ENCODE measurements at regions not wholly inside any gene's neighbourhood (a gene's known extent, or its start where the extent isn't known, plus 50 kb on each side); places are given as distances from the start of the nearest gene placed in this dataset.

DNA sequence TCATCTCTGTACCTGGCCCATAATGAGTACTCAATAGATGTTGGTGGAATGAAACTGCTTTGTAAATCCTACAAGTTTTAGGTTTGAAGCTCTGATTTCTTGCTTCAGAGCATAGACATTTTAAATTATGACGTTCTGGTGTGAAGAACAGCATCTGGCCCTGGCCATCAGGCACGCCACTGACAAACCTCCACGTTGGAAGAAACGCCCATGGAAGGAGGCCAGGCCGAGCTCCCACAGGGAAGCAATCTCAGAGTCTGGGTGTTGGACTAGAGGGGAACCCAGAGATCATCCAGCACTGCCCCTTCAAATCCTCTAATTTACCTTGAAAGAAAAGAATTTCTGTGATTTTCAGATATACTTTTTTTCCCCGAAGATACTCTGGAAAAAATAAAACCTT lies 328.1 kb upstream of the RGMA start:
- no peak overlapping the region for H3K27ac ChIP-seq (ENCODE audit: low read depth in 2 of 2, low read length in 1 of 2)
- H3K4me3 ChIP-seq (ENCODE audit: low read depth in 1 of 2, low read length in 2 of 2), result no peak overlapping the region
- H3K36me3 ChIP-seq (ENCODE audit: control insufficient read depth in 2 of 2, insufficient read depth in 2 of 2, low read length in 1 of 2), result no peaks in the 10 kb centered on the region
- H3K9me3 ChIP-seq (ENCODE audit: control insufficient read depth in 2 of 2, insufficient read depth in 1 of 2, low read depth in 1 of 2, low read length in 1 of 2), result no peaks in the 10 kb centered on the region
- 73 to 79% methylated on average over 6 of the region's 6 CpGs for WGBS, 2 donors
- no peaks in the 10 kb centered on the region for H3K27me3 ChIP-seq (ENCODE audit: control insufficient read depth in 1 of 2, insufficient read depth in 2 of 2, low read length in 2 of 2)
- H3K4me1 ChIP-seq (ENCODE audit: control insufficient read depth in 2 of 2, insufficient read depth in 2 of 2, low read length in 1 of 2), result peaks cover 0 to 10% of the 10 kb centered on the region in 2 donors

DNA sequence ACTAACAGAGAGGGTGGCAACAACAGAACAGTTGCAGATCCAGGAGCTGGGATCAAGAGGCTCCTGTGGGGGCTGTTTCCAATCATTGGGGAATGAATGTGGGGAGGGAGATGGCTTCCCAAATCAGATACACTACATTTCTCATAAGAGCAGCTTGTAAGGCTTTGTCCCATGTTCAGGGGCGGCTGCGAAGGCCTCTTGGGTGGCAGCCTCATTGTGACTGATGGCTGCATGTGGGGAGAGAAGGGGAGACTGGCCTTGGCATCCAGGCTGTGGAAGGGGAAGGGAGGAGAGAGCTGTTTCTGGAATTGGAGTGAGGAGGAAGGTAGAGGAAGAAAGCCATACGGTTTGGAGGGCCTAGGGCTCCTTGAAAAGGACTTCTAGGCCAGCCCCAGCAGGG lies 326.6 kb upstream of the RGMA start:
- Histone ChIP-seq H3K27me3 (ENCODE audit: control insufficient read depth in 1 of 2, insufficient read depth in 2 of 2, low read length in 2 of 2) (no peaks in the 10 kb centered on the region), H3K9me3 (ENCODE audit: control insufficient read depth in 2 of 2, insufficient read depth in 1 of 2, low read depth in 1 of 2, low read length in 1 of 2) (peaks cover 0 to 2% of the 10 kb centered on the region in 2 donors)
- 86 to 92% methylated on average over 3 of the region's 3 CpGs for WGBS, 2 donors

GRCh38 chr15:93414576-93415231 lies 325.7 kb upstream of the RGMA start:
- no peak overlapping the region for H3K27ac ChIP-seq (ENCODE audit: low read depth in 2 of 2, low read length in 1 of 2)
- no peaks in the 10 kb centered on the region for H3K36me3 ChIP-seq (ENCODE audit: control insufficient read depth in 2 of 2, insufficient read depth in 2 of 2, low read length in 1 of 2)
- WGBS, 2 donors, result 87 to 89% methylated on average over 11 of the region's 11 CpGs
- H3K4me1 ChIP-seq (ENCODE audit: control insufficient read depth in 2 of 2, insufficient read depth in 2 of 2, low read length in 1 of 2), result peaks cover 0 to 10% of the 10 kb centered on the region in 2 donors
- H3K27me3 ChIP-seq (ENCODE audit: control insufficient read depth in 1 of 2, insufficient read depth in 2 of 2, low read length in 2 of 2), result no peaks in the 10 kb centered on the region
- no peak overlapping the region for H3K4me3 ChIP-seq (ENCODE audit: low read depth in 1 of 2, low read length in 2 of 2)
- H3K9me3 ChIP-seq (ENCODE audit: control insufficient read depth in 2 of 2, insufficient read depth in 1 of 2, low read depth in 1 of 2, low read length in 1 of 2), result peaks cover 0 to 2% of the 10 kb centered on the region in 2 donors

More for the DNA sequence above, 326.6 kb upstream of the RGMA start:
- Histone ChIP-seq H3K4me3 (ENCODE audit: low read depth in 1 of 2, low read length in 2 of 2) (no peak overlapping the region), H3K27ac (ENCODE audit: low read depth in 2 of 2, low read length in 1 of 2) (no peak overlapping the region), H3K36me3 (ENCODE audit: control insufficient read depth in 2 of 2, insufficient read depth in 2 of 2, low read length in 1 of 2) (no peaks in the 10 kb centered on the region), H3K4me1 (ENCODE audit: control insufficient read depth in 2 of 2, insufficient read depth in 2 of 2, low read length in 1 of 2) (peaks cover 0 to 10% of the 10 kb centered on the region in 2 donors)

GRCh38 chr15:93413745-93414144 lies 324.7 kb upstream of the RGMA start:
- WGBS, 2 donors, result 54 to 63% methylated on average over 10 of the region's 10 CpGs
- peaks cover 0 to 2% of the 10 kb centered on the region in 2 donors for H3K9me3 ChIP-seq (ENCODE audit: control insufficient read depth in 2 of 2, insufficient read depth in 1 of 2, low read depth in 1 of 2, low read length in 1 of 2)
- H3K27me3 ChIP-seq (ENCODE audit: control insufficient read depth in 1 of 2, insufficient read depth in 2 of 2, low read length in 2 of 2), result no peaks in the 10 kb centered on the region
- H3K36me3 ChIP-seq (ENCODE audit: control insufficient read depth in 2 of 2, insufficient read depth in 2 of 2, low read length in 1 of 2), result no peaks in the 10 kb centered on the region
- no peak overlapping the region for H3K4me3 ChIP-seq (ENCODE audit: low read depth in 1 of 2, low read length in 2 of 2)
- peaks cover 0 to 10% of the 10 kb centered on the region in 2 donors for H3K4me1 ChIP-seq (ENCODE audit: control insufficient read depth in 2 of 2, insufficient read depth in 2 of 2, low read length in 1 of 2)
- H3K27ac ChIP-seq (ENCODE audit: low read depth in 2 of 2, low read length in 1 of 2), result no peak overlapping the region

- Histone ChIP-seq H3K4me1 (ENCODE audit: control insufficient read depth in 2 of 2, insufficient read depth in 2 of 2, low read length in 1 of 2) (no peaks in the 10 kb centered on the region), H3K9me3 (ENCODE audit: control insufficient read depth in 2 of 2, insufficient read depth in 1 of 2, low read depth in 1 of 2, low read length in 1 of 2) (peaks cover 0 to 3% of the 10 kb centered on the region in 2 donors), H3K4me3 (ENCODE audit: low read depth in 1 of 2, low read length in 2 of 2) (no peak overlapping the region), H3K27ac (ENCODE audit: low read depth in 2 of 2, low read length in 1 of 2) (no peak overlapping the region), H3K36me3 (ENCODE audit: control insufficient read depth in 2 of 2, insufficient read depth in 2 of 2, low read length in 1 of 2) (no peaks in the 10 kb centered on the region), H3K27me3 (ENCODE audit: control insufficient read depth in 1 of 2, insufficient read depth in 2 of 2, low read length in 2 of 2) (no peaks in the 10 kb centered on the region)
- 73 to 74% methylated on average over 3 of the region's 3 CpGs for WGBS, 2 donors
Measured at GRCh38 chr15:93399121-93399520, 310.1 kb upstream of the RGMA start.

GRCh38 chr15:93389211-93389610 lies 300.2 kb upstream of the RGMA start:
- WGBS, 2 donors, result 65 to 74% methylated on average over 5 of the region's 5 CpGs
- Histone ChIP-seq H3K4me3 (ENCODE audit: low read depth in 1 of 2, low read length in 2 of 2) (no peak overlapping the region), H3K36me3 (ENCODE audit: control insufficient read depth in 2 of 2, insufficient read depth in 2 of 2, low read length in 1 of 2) (no peaks in the 10 kb centered on the region)

GRCh38 chr15:93384886-93385285 lies 295.9 kb upstream of the RGMA start:
- Histone ChIP-seq H3K27me3 (ENCODE audit: control insufficient read depth in 1 of 2, insufficient read depth in 2 of 2, low read length in 2 of 2) (no peaks in the 10 kb centered on the region), H3K4me1 (ENCODE audit: control insufficient read depth in 2 of 2, insufficient read depth in 2 of 2, low read length in 1 of 2) (no peaks in the 10 kb centered on the region), H3K4me3 (ENCODE audit: low read depth in 1 of 2, low read length in 2 of 2) (no peak overlapping the region), H3K27ac (ENCODE audit: low read depth in 2 of 2, low read length in 1 of 2) (no peak overlapping the region), H3K9me3 (ENCODE audit: control insufficient read depth in 2 of 2, insufficient read depth in 1 of 2, low read depth in 1 of 2, low read length in 1 of 2) (no peaks in the 10 kb centered on the region), H3K36me3 (ENCODE audit: control insufficient read depth in 2 of 2, insufficient read depth in 2 of 2, low read length in 1 of 2) (no peaks in the 10 kb centered on the region)
- WGBS, 2 donors, result 85 to 88% methylated on average over 2 of the region's 2 CpGs

More at GRCh38 chr15:93389211-93389610, 300.2 kb upstream of the RGMA start:
- Histone ChIP-seq H3K27ac (ENCODE audit: low read depth in 2 of 2, low read length in 1 of 2) (no peak overlapping the region), H3K9me3 (ENCODE audit: control insufficient read depth in 2 of 2, insufficient read depth in 1 of 2, low read depth in 1 of 2, low read length in 1 of 2) (no peaks in the 10 kb centered on the region), H3K27me3 (ENCODE audit: control insufficient read depth in 1 of 2, insufficient read depth in 2 of 2, low read length in 2 of 2) (no peaks in the 10 kb centered on the region), H3K4me1 (ENCODE audit: control insufficient read depth in 2 of 2, insufficient read depth in 2 of 2, low read length in 1 of 2) (no peaks in the 10 kb centered on the region)

- no peaks in the 10 kb centered on the region for H3K27me3 ChIP-seq (ENCODE audit: control insufficient read depth in 1 of 2, insufficient read depth in 2 of 2, low read length in 2 of 2)
- no peak overlapping the region for H3K4me3 ChIP-seq (ENCODE audit: low read depth in 1 of 2, low read length in 2 of 2)
- H3K9me3 ChIP-seq (ENCODE audit: control insufficient read depth in 2 of 2, insufficient read depth in 1 of 2, low read depth in 1 of 2, low read length in 1 of 2), result no peaks in the 10 kb centered on the region
- H3K27ac ChIP-seq (ENCODE audit: low read depth in 2 of 2, low read length in 1 of 2), result no peak overlapping the region
- H3K36me3 ChIP-seq (ENCODE audit: control insufficient read depth in 2 of 2, insufficient read depth in 2 of 2, low read length in 1 of 2), result no peaks in the 10 kb centered on the region
- 37 to 39% methylated on average over 9 of the region's 9 CpGs for WGBS, 2 donors
- H3K4me1 ChIP-seq (ENCODE audit: control insufficient read depth in 2 of 2, insufficient read depth in 2 of 2, low read length in 1 of 2), result no peaks in the 10 kb centered on the region
Measured at GRCh38 chr15:93382200-93382820, 293.3 kb upstream of the RGMA start.

- Histone ChIP-seq H3K9me3 (ENCODE audit: control insufficient read depth in 2 of 2, insufficient read depth in 1 of 2, low read depth in 1 of 2, low read length in 1 of 2) (no peaks in the 10 kb centered on the region), H3K4me3 (ENCODE audit: low read depth in 1 of 2, low read length in 2 of 2) (no peak overlapping the region), H3K4me1 (ENCODE audit: control insufficient read depth in 2 of 2, insufficient read depth in 2 of 2, low read length in 1 of 2) (no peaks in the 10 kb centered on the region), H3K27me3 (ENCODE audit: control insufficient read depth in 1 of 2, insufficient read depth in 2 of 2, low read length in 2 of 2) (no peaks in the 10 kb centered on the region), H3K36me3 (ENCODE audit: control insufficient read depth in 2 of 2, insufficient read depth in 2 of 2, low read length in 1 of 2) (no peaks in the 10 kb centered on the region), H3K27ac (ENCODE audit: low read depth in 2 of 2, low read length in 1 of 2) (no peak overlapping the region)
- WGBS, 2 donors, result 74 to 75% methylated on average over 8 of the region's 8 CpGs
Measured at GRCh38 chr15:93378558-93378957, 289.5 kb upstream of the RGMA start.

DNA sequence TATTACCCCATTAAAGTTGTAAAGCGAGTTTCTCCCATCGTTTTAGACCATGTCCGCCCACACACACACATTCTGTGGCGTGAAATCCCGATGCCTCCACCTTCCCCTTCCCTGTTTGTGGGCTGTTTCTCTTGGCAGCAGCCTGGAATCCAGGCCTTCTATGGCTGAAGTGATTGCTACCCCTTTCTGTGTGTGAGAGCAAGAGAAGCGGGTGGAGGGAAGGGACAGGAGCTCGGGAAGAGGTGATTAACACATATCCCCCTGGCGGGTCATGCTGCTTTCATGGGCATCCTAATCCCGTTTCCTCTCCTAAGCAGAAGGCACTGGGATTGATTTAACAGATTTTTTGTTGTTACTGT lies 283.8 kb upstream of the RGMA start:
- Histone ChIP-seq H3K36me3 (ENCODE audit: control insufficient read depth in 2 of 2, insufficient read depth in 2 of 2, low read length in 1 of 2) (no peaks in the 10 kb centered on the region), H3K9me3 (ENCODE audit: control insufficient read depth in 2 of 2, insufficient read depth in 1 of 2, low read depth in 1 of 2, low read length in 1 of 2) (no peaks in the 10 kb centered on the region), H3K27me3 (ENCODE audit: control insufficient read depth in 1 of 2, insufficient read depth in 2 of 2, low read length in 2 of 2) (no peaks in the 10 kb centered on the region), H3K27ac (ENCODE audit: low read depth in 2 of 2, low read length in 1 of 2) (no peak overlapping the region), H3K4me1 (ENCODE audit: control insufficient read depth in 2 of 2, insufficient read depth in 2 of 2, low read length in 1 of 2) (no peaks in the 10 kb centered on the region), H3K4me3 (ENCODE audit: low read depth in 1 of 2, low read length in 2 of 2) (no peak overlapping the region)
- 77 to 80% methylated on average over 9 of the region's 9 CpGs for WGBS, 2 donors

Measured in esophagus (tissue), 2 donors.